GM12875 (cell line): ENCODE measurements at regions not wholly inside any gene's neighbourhood (a gene's known extent, or its start where the extent isn't known, plus 50 kb on each side); places are given as distances from the start of the nearest gene placed in this dataset.

Source experiments
- H3K4me3 ChIP-seq: one replicate; pipeline ENCODE4 v1.5.1; 2011; ENCODE audit warnings: low read depth, low read length, control low read depth
- TF ChIP-seq, protein P1 (sequence below): IDR thresholded peaks from 2 replicates; pipeline ENCODE4 v1.5.1; 2011; ENCODE audit warnings: low read depth, mild to moderate bottlenecking, control low read depth, inconsistent platforms, low read length, moderate library complexity, borderline replicate concordance; ENCODE audit not compliant: insufficient read depth

DNA sequence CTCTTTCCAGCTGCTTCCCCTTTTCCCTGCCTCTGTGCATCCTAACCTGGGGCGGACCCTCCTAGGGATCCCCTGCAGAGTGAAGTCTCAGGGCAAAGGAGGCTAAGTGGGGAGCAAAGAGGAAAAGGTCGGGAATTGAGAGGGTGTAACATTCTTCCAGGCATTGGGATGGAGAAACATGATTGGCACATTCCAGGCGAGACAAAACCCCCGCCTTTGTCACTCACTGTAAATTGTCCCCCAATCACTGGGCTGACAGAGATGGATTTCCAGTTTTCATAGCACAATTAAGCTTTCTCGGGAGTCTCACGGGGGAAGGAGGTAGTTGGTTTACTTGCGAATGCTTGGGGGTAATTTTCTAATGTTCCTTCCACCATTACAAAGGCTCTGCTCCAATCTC is 74.9 kb downstream of the MIAT start:
- TF ChIP-seq, protein P1, sequence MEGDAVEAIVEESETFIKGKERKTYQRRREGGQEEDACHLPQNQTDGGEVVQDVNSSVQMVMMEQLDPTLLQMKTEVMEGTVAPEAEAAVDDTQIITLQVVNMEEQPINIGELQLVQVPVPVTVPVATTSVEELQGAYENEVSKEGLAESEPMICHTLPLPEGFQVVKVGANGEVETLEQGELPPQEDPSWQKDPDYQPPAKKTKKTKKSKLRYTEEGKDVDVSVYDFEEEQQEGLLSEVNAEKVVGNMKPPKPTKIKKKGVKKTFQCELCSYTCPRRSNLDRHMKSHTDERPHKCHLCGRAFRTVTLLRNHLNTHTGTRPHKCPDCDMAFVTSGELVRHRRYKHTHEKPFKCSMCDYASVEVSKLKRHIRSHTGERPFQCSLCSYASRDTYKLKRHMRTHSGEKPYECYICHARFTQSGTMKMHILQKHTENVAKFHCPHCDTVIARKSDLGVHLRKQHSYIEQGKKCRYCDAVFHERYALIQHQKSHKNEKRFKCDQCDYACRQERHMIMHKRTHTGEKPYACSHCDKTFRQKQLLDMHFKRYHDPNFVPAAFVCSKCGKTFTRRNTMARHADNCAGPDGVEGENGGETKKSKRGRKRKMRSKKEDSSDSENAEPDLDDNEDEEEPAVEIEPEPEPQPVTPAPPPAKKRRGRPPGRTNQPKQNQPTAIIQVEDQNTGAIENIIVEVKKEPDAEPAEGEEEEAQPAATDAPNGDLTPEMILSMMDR = no peak
- no peak overlapping the region for H3K4me3 ChIP-seq

GRCh38 chr22:26734339-26735018 is 77.1 kb downstream of the MIAT start:
- TF ChIP-seq, protein P1 = no peak
- no peak overlapping the region for H3K4me3 ChIP-seq

- TF ChIP-seq, protein P1 = no peak
- H3K4me3 ChIP-seq = no peak overlapping the region
These were observed 77.6 kb downstream of the MIAT start for GRCh38 chr22:26735019-26735409.

GRCh38 chr22:26737262-26737661 is 79.9 kb downstream of the MIAT start:
- TF ChIP-seq, protein P1 = no peak
- no peak overlapping the region for H3K4me3 ChIP-seq

- H3K4me3 ChIP-seq = no peak overlapping the region
- TF ChIP-seq, protein P1 = no peak
These were observed 82.9 kb downstream of the MIAT start for GRCh38 chr22:26740253-26740652.

DNA sequence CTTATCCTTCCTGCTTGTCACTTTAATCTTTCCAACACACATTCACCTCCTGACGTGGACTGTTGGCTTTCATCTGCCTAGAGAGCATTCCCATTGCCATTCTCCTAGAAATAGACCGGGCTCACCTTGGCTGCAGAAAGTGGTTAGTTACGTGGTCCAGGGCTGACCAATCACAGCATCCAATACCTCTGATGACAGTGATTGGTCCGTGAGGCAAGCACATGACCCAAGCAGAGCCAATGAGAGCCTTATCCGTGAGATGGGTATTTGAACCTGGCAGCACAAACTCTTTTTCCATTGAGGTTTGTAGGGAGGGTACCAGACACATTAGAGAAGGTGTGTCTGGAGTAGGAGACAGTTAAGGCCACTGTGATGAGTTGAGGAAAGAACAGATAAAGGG is 85.8 kb downstream of the MIAT start:
- TF ChIP-seq, protein P1 = no peak
- no peak overlapping the region for H3K4me3 ChIP-seq

- TF ChIP-seq, protein P1 = no peak
These were observed 87.8 kb downstream of the MIAT start for GRCh38 chr22:26744892-26745808.

More at GRCh38 chr22:26744892-26745808, 87.8 kb downstream of the MIAT start:
- H3K4me3 ChIP-seq = no peak overlapping the region
